ENCODE measurements at regions not wholly inside any gene's neighbourhood (a gene's known extent, or its start where the extent isn't known, plus 50 kb on each side); places are given as distances from the start of the nearest gene placed in this dataset.

DNA sequence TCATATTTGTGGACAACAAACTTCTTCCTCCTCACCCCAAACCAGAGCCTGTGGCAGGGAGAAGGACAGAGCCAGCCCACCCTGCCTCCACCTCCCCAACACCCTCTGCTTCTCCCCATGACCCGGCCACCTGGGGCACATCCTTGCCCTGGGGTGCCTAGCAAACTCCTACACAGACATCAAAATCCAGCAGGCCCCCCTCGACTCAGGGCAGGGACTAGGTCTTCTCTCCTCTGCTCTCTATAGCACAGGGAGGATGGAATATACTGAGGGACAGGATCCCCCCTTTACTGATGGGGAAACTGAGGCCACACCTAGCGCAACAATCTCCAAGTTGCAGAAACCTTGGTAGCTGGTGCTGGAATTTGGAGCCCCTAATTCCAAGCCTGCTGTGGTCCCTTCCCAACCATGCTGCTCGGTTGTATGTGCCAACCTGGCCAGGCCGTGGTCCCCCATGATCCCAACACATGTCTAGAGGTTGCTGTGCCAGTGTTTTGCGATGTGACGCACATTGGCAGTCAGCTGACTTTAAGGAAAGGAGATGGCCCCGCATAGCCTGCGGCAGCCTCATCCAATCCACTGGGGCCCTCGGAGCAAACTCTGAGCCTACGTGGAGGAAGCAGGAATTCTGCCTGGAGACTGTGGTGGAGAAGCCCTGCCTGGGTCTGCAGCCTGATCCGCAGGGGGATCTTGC, 53.9 kb upstream of the ADRA2C start:
- no peak overlapping the region for H3K9ac ChIP-seq (ENCODE audit: low read length)
- H3K4me3 ChIP-seq (ENCODE audit: insufficient read depth, low read length, poor library complexity, severe bottlenecking), result no peak overlapping the region
- no peak overlapping the region for H2AFZ ChIP-seq (ENCODE audit: low read depth, low read length, severe bottlenecking)
- no peaks in the 10 kb centered on the region for H3K27me3 ChIP-seq (ENCODE audit: low read length)
- H3K27ac ChIP-seq (ENCODE audit: low read depth, low read length), result no peak overlapping the region
- H3F3A ChIP-seq (ENCODE audit: insufficient read depth), result no peaks in the 10 kb centered on the region
- no peak overlapping the region for H3K4me2 ChIP-seq (ENCODE audit: low read depth, low read length, poor library complexity, severe bottlenecking)
- no peaks in the 10 kb centered on the region for H4K20me1 ChIP-seq (ENCODE audit: low read depth, low read length)
- TF ChIP-seq, protein P1, sequence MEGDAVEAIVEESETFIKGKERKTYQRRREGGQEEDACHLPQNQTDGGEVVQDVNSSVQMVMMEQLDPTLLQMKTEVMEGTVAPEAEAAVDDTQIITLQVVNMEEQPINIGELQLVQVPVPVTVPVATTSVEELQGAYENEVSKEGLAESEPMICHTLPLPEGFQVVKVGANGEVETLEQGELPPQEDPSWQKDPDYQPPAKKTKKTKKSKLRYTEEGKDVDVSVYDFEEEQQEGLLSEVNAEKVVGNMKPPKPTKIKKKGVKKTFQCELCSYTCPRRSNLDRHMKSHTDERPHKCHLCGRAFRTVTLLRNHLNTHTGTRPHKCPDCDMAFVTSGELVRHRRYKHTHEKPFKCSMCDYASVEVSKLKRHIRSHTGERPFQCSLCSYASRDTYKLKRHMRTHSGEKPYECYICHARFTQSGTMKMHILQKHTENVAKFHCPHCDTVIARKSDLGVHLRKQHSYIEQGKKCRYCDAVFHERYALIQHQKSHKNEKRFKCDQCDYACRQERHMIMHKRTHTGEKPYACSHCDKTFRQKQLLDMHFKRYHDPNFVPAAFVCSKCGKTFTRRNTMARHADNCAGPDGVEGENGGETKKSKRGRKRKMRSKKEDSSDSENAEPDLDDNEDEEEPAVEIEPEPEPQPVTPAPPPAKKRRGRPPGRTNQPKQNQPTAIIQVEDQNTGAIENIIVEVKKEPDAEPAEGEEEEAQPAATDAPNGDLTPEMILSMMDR (IDR thresholded peaks at IDR 0.05; ENCODE audit: insufficient read depth, low read length, poor library complexity, severe bottlenecking), result no peak
- TF ChIP-seq EZH2phosphoT487 (conservative IDR thresholded peaks at IDR 0.05; ENCODE audit: low read length), result no peak
- no peaks in the 10 kb centered on the region for H3K79me2 ChIP-seq (ENCODE audit: insufficient read depth, low read length)
- no peaks in the 10 kb centered on the region for H3K36me3 ChIP-seq (ENCODE audit: low read length)
- no peaks in the 10 kb centered on the region for H3K9me2 ChIP-seq (replicated peaks; ENCODE audit: insufficient read depth, low read length)
- no peaks in the 10 kb centered on the region for H3K9me3 ChIP-seq (ENCODE audit: insufficient read depth, low read length)

DNA sequence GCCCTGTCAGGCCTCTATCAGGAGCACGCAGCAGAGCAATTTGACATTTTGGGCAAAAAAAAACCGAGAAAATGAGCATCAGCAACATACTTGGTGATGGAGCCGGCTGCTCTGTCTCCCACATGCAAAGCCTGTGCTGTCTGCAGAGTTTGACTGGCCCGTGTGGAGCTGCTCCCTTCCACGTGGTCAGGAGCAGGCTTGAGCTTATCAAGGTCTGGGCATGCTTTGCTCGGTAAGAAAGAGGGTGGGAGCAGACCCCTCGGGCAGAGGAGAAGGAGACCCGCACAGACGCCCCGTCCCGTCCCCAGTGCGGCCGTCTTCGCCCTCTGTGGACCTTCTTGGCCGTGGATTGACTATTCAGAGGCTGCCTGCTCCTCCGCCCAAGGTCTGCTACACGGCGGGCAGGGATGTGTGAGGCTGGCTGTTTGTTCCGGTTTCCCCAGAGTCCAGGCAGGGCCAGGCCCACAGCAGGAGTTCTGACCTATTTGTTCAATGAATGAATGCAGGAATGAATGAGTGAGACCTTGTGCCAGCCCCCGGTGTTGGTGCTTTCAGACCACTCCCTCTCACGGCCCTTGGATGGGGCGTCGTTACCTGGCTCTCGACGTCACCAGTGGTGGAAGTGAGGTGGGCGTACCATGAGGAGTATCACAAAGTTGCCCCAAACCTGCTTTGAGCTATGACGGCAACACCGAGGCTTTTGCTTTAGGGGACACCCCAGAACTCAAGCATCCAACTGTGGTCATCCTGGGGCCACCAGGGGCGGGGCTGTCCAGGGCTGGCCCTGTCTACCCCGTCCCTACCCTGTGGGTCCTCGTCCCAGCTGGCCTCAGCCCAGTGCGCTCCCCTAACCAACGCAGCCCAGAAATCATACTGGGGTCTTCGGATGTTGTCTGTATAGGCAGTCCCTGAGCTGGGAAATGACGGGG, 54.7 kb upstream of the ADRA2C start:
- Histone ChIP-seq H3K4me3 (ENCODE audit: insufficient read depth, low read length, poor library complexity, severe bottlenecking) (no peak overlapping the region), H3K9me3 (ENCODE audit: insufficient read depth, low read length) (no peaks in the 10 kb centered on the region), H3K9me2 (replicated peaks; ENCODE audit: insufficient read depth, low read length) (no peaks in the 10 kb centered on the region), H3K36me3 (ENCODE audit: low read length) (no peaks in the 10 kb centered on the region), H3K27ac (ENCODE audit: low read depth, low read length) (no peak overlapping the region), H2AFZ (ENCODE audit: low read depth, low read length, severe bottlenecking) (no peak overlapping the region), H3F3A (ENCODE audit: insufficient read depth) (no peaks in the 10 kb centered on the region), H3K4me2 (ENCODE audit: low read depth, low read length, poor library complexity, severe bottlenecking) (no peak overlapping the region), H3K9ac (ENCODE audit: low read length) (no peak overlapping the region), H3K27me3 (ENCODE audit: low read length) (no peaks in the 10 kb centered on the region), H4K20me1 (ENCODE audit: low read depth, low read length) (no peaks in the 10 kb centered on the region), H3K79me2 (ENCODE audit: insufficient read depth, low read length) (no peaks in the 10 kb centered on the region)
- TF ChIP-seq, protein P1 (IDR thresholded peaks at IDR 0.05; ENCODE audit: insufficient read depth, low read length, poor library complexity, severe bottlenecking), result no peak
- no peak for TF ChIP-seq EZH2phosphoT487 (conservative IDR thresholded peaks at IDR 0.05; ENCODE audit: low read length)

DNA sequence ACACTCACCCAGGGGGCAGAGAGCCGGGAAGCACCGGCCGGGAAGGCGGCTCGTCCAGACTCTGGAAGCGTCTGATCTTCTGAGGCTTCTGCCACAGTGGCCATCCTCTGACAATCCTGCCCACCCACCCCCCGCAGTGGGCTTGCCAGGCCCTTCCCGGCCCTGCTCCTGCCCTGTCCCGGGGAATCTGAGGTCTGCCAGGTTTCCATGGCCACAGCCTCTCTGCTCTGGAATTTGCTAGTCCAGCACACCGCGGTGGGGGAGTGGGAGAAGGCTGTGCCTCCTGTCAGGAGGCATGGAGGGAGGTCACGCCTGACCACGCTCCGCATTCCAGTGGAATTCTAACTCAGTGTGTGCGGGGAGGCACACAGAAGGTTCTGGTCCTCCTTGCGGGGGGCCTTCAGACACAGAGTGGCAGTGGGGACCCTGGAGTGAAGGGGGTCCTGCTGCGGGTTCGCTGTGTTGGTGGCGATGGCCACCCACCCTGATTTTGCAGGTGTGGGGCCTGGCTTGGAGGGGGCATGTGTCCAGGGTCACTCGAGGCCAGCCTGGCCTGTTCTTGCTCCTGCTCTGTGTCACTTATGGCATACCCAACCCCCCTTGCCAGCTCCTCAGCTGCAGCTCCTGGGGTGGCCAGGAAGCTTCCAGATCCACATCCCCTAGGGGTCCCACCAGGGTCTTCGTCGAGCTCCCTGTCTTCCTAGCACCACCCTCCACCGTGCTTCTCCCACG, 55.6 kb upstream of the ADRA2C start:
- H3K4me3 ChIP-seq (ENCODE audit: insufficient read depth, low read length, poor library complexity, severe bottlenecking), result no peak overlapping the region
- H3K9me2 ChIP-seq (replicated peaks; ENCODE audit: insufficient read depth, low read length), result no peaks in the 10 kb centered on the region
- no peak overlapping the region for H3K9ac ChIP-seq (ENCODE audit: low read length)
- H3F3A ChIP-seq (ENCODE audit: insufficient read depth), result no peaks in the 10 kb centered on the region
- H2AFZ ChIP-seq (ENCODE audit: low read depth, low read length, severe bottlenecking), result no peak overlapping the region
- no peaks in the 10 kb centered on the region for H3K36me3 ChIP-seq (ENCODE audit: low read length)
- H3K79me2 ChIP-seq (ENCODE audit: insufficient read depth, low read length), result no peaks in the 10 kb centered on the region
- no peak overlapping the region for H3K4me2 ChIP-seq (ENCODE audit: low read depth, low read length, poor library complexity, severe bottlenecking)
- no peaks in the 10 kb centered on the region for H3K27me3 ChIP-seq (ENCODE audit: low read length)
- TF ChIP-seq, protein P1 (IDR thresholded peaks at IDR 0.05; ENCODE audit: insufficient read depth, low read length, poor library complexity, severe bottlenecking), result no peak
- TF ChIP-seq EZH2phosphoT487 (conservative IDR thresholded peaks at IDR 0.05; ENCODE audit: low read length), result no peak
- H3K27ac ChIP-seq (ENCODE audit: low read depth, low read length), result no peak overlapping the region
- H3K9me3 ChIP-seq (ENCODE audit: insufficient read depth, low read length), result no peaks in the 10 kb centered on the region
- no peaks in the 10 kb centered on the region for H4K20me1 ChIP-seq (ENCODE audit: low read depth, low read length)

Measured in SU-DHL-6 (cell line).